ENCODE measurements at regions not wholly inside any gene's neighbourhood (a gene's known extent, or its start where the extent isn't known, plus 50 kb on each side); places are given as distances from the start of the nearest gene placed in this dataset.
"Not testable (repeated sequence)": the region's sequence is repeated elsewhere in the genome, so short reads cannot be mapped to it uniquely, and the experiment has no call there.

GRCh38 chr21:15301014-15301413 is 236.2 kb upstream of the NRIP1 start:
- no peak overlapping the region for H3K4me3 ChIP-seq (ENCODE audit: low read depth, low read length)
- DNase-seq (ENCODE audit: low read depth): no peak
- no peak for TF ChIP-seq CTCF (IDR thresholded peaks at IDR 0.05; ENCODE audit: control insufficient read depth, extremely low read depth, insufficient read depth)

GRCh38 chr21:15301736-15302135 is 236.9 kb upstream of the NRIP1 start:
- DNase-seq (ENCODE audit: low read depth): no peak
- no peak for TF ChIP-seq CTCF (IDR thresholded peaks at IDR 0.05; ENCODE audit: control insufficient read depth, extremely low read depth, insufficient read depth)
- no peak overlapping the region for H3K4me3 ChIP-seq (ENCODE audit: low read depth, low read length)

- TF ChIP-seq CTCF (IDR thresholded peaks at IDR 0.05; ENCODE audit: control insufficient read depth, extremely low read depth, insufficient read depth): no peak
- no peak for DNase-seq (ENCODE audit: low read depth)
These were observed 241.5 kb upstream of the NRIP1 start for GRCh38 chr21:15306271-15306670.

GRCh38 chr21:15308333-15308732 is 243.5 kb upstream of the NRIP1 start:
- no peak for DNase-seq (ENCODE audit: low read depth)
- H3K4me3 ChIP-seq (ENCODE audit: low read depth, low read length): no peak overlapping the region
- no peak for TF ChIP-seq CTCF (IDR thresholded peaks at IDR 0.05; ENCODE audit: control insufficient read depth, extremely low read depth, insufficient read depth)

More at GRCh38 chr21:15306271-15306670, 241.5 kb upstream of the NRIP1 start:
- H3K4me3 ChIP-seq (ENCODE audit: low read depth, low read length): no peak overlapping the region

- H3K4me3 ChIP-seq (ENCODE audit: low read depth, low read length): no peak overlapping the region
- no peak for TF ChIP-seq CTCF (IDR thresholded peaks at IDR 0.05; ENCODE audit: control insufficient read depth, extremely low read depth, insufficient read depth)
- DNase-seq (ENCODE audit: low read depth): no peak
These were observed 244.3 kb upstream of the NRIP1 start for GRCh38 chr21:15309022-15309590.

- H3K4me3 ChIP-seq (ENCODE audit: low read depth, low read length): no peak overlapping the region
- no peak for DNase-seq (ENCODE audit: low read depth)
- TF ChIP-seq CTCF (IDR thresholded peaks at IDR 0.05; ENCODE audit: control insufficient read depth, extremely low read depth, insufficient read depth): no peak
These were observed 244.9 kb upstream of the NRIP1 start for GRCh38 chr21:15309721-15310120.

- no peak for TF ChIP-seq CTCF (IDR thresholded peaks at IDR 0.05; ENCODE audit: control insufficient read depth, extremely low read depth, insufficient read depth)
- no peak for DNase-seq (ENCODE audit: low read depth)
- no peak overlapping the region for H3K4me3 ChIP-seq (ENCODE audit: low read depth, low read length)
These were observed 246.7 kb upstream of the NRIP1 start for GRCh38 chr21:15311510-15311909.

GRCh38 chr21:15317034-15317433 is 252.2 kb upstream of the NRIP1 start:
- H3K4me3 ChIP-seq (ENCODE audit: low read depth, low read length); DNase-seq (ENCODE audit: low read depth): not testable (repeated sequence)
